ENCODE measurements at regions not wholly inside any gene's neighbourhood (a gene's known extent, or its start where the extent isn't known, plus 50 kb on each side); places are given as distances from the start of the nearest gene placed in this dataset.

DNA sequence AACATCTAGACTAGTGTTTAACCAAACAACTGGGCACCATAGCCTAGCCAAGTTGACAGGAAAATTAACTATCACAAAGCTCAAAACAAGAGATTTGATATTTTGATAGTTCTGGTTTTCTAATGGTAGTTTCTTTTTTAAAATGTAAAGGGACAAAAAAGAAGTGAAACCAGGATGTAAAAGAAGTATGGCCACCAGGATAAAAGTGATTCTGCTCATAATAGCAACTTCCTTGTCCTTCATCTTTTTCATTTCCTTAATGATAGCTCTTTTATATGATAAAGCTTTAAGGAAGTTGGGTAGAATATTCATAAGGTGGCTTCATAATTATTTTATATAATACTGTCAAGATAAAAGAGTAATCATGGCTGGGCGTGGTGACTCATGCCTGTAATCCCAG is 139.1 kb downstream of the BASP1 start:
- Mint-ChIP-seq H3K9me3 (peaks cover 14% of the 10 kb centered on the region), H3K4me1 (peaks cover 21% of the 10 kb centered on the region), H3K36me3 (ENCODE audit: low read depth) (peaks cover 6% of the 10 kb centered on the region), H3K4me3 (no peak overlapping the region), H3K27ac (peak overlapping the region; percentile 92), H3K27me3 (no peaks in the 10 kb centered on the region)
- ChIA-PET POLR2A (interaction anchor here (0.5 to 2.6 kb wide), 11 partner anchors 38 to 1392 kb away, joined by 3 to 28 read pairs (median 8); partner anchors contain the start of gene BASP1), CTCF (interaction anchor here (1.0 kb wide), 1 partner anchor 140 kb away, joined by 7 read pairs; the partner anchor contains the start of gene BASP1)
- intact Hi-C loops (cut with micrococcal nuclease), result loop anchor here (1.0 to 5.0 kb wide), 4 partner anchors 41 to 140 kb away; partner anchors contain the start of gene BASP1
- TF ChIP-seq, protein P1, sequence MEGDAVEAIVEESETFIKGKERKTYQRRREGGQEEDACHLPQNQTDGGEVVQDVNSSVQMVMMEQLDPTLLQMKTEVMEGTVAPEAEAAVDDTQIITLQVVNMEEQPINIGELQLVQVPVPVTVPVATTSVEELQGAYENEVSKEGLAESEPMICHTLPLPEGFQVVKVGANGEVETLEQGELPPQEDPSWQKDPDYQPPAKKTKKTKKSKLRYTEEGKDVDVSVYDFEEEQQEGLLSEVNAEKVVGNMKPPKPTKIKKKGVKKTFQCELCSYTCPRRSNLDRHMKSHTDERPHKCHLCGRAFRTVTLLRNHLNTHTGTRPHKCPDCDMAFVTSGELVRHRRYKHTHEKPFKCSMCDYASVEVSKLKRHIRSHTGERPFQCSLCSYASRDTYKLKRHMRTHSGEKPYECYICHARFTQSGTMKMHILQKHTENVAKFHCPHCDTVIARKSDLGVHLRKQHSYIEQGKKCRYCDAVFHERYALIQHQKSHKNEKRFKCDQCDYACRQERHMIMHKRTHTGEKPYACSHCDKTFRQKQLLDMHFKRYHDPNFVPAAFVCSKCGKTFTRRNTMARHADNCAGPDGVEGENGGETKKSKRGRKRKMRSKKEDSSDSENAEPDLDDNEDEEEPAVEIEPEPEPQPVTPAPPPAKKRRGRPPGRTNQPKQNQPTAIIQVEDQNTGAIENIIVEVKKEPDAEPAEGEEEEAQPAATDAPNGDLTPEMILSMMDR (IDR thresholded peaks at IDR 0.05), result no peak
- ATAC-seq (ENCODE audit: low read depth), result no peak
- DNase-seq, result no peak

DNA sequence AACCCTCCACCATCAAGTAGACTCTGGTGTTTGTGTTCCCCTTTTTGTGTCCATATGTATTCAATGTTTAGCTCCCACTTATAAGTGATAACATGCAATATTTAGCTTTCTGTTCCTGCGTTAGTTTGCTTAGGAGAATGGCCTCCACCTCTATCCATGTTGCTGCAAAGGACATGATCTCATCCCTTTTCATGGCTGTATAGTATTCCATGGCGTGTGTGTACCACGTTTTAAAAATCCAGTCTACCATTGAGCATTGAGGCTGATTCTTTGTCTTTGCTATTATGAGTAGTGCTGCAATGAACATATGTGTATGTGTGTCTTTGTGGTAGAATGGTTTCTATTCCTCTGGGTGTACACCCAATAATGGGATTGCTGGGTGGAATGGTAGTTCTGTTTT is 140.1 kb downstream of the BASP1 start:
- intact Hi-C loops (cut with micrococcal nuclease), result loop anchor here (2.0 to 5.0 kb wide), 3 partner anchors 40 to 141 kb away; partner anchors contain the start of gene BASP1
- no peak for ATAC-seq (ENCODE audit: low read depth)
- no peaks in the 10 kb centered on the region for H3K27me3 Mint-ChIP-seq
- peak overlapping the region; percentile 37 for H3K27ac Mint-ChIP-seq
- DNase-seq, result no peak
- ChIA-PET CTCF (no interaction called here), POLR2A (interaction anchor here (2.6 kb wide), 1 partner anchor 100 kb away, joined by 13 read pairs; no protein-coding TSS in a partner anchor)
- peaks cover 6% of the 10 kb centered on the region for H3K36me3 Mint-ChIP-seq (ENCODE audit: low read depth)
- H3K4me1 Mint-ChIP-seq, result peaks cover 21% of the 10 kb centered on the region
- H3K9me3 Mint-ChIP-seq, result peaks cover 14% of the 10 kb centered on the region
- H3K4me3 Mint-ChIP-seq, result no peak overlapping the region
- TF ChIP-seq, protein P1 (IDR thresholded peaks at IDR 0.05), result no peak

DNA sequence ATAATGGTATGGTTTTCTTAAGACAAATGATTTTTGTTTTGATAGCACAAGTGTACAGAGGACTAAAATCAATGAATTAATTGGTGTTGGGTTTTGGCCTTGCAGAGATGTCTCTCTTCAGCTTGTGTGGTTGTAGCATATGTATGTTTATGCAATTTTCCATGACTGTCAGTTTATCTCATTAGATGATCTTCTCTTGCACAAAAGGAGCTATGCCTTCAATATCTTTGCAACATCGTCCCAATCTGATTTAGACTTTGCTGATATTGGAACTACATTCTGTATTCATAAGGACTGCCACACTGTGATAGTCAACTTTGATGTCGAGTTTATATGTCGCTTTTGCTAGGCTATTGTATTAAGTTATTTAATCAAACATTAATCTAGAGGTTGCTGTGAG is 140.0 kb upstream of the TAF11L2 start:
- H3K4me3 Mint-ChIP-seq, result no peak overlapping the region
- ChIA-PET CTCF (no interaction called here), POLR2A (no interaction called here)
- H3K36me3 Mint-ChIP-seq (ENCODE audit: low read depth), result peaks cover 6% of the 10 kb centered on the region
- intact Hi-C loops (cut with micrococcal nuclease), result loop anchor here (5.0 kb wide), 1 partner anchor 39 kb away; no protein-coding TSS in a partner anchor
- peaks cover 14% of the 10 kb centered on the region for H3K9me3 Mint-ChIP-seq
- H3K27ac Mint-ChIP-seq, result no peak overlapping the region
- peaks cover 21% of the 10 kb centered on the region for H3K4me1 Mint-ChIP-seq
- no peaks in the 10 kb centered on the region for H3K27me3 Mint-ChIP-seq
- DNase-seq (no peak), ATAC-seq (ENCODE audit: low read depth) (no peak)
- TF ChIP-seq, protein P1 (IDR thresholded peaks at IDR 0.05), result no peak

- H3K27me3 Mint-ChIP-seq, result no peaks in the 10 kb centered on the region
- peaks cover 12% of the 10 kb centered on the region for H3K9me3 Mint-ChIP-seq
- DNase-seq, result no peak
- ChIA-PET POLR2A (no interaction called here), CTCF (no interaction called here)
- no peak overlapping the region for H3K4me3 Mint-ChIP-seq
- H3K36me3 Mint-ChIP-seq (ENCODE audit: low read depth), result peaks cover 6% of the 10 kb centered on the region
- intact Hi-C loops (cut with micrococcal nuclease), result loop anchor here (5.0 kb wide), 1 partner anchor 38 kb away; no protein-coding TSS in a partner anchor
- TF ChIP-seq, protein P1 (IDR thresholded peaks at IDR 0.05), result no peak
- H3K4me1 Mint-ChIP-seq, result peaks cover 18% of the 10 kb centered on the region
- H3K27ac Mint-ChIP-seq, result no peak overlapping the region
- ATAC-seq (ENCODE audit: low read depth), result no peak
Observed at GRCh38 chr5:17359451-17360011, 138.5 kb upstream of the TAF11L2 start.

DNA sequence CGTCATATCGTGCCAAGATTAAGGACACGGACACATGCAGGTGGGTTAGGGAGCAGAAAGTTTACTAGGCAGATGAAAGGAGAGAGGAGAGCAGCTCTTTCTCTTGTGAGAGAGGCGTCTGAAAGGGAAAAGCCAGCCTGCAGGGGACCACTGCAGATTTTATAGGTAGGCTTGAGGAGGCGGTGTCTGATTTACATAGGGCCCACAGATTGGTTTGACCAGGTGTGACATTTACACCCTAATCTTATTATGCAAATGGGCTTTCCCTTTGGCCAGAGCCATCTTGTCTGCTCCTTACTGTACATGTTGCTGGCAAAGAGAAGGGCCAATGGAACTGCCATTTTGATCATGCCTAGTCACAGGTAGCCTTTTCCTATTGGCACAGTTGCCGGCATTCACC is 137.2 kb upstream of the TAF11L2 start:
- TF ChIP-seq, protein P1 (IDR thresholded peaks at IDR 0.05), result no peak
- H3K27me3 Mint-ChIP-seq, result no peaks in the 10 kb centered on the region
- no peak overlapping the region for H3K27ac Mint-ChIP-seq
- ChIA-PET CTCF (no interaction called here), POLR2A (no interaction called here)
- DNase-seq (no peak), ATAC-seq (ENCODE audit: low read depth) (no peak)
- peaks cover 8% of the 10 kb centered on the region for H3K9me3 Mint-ChIP-seq
- H3K4me3 Mint-ChIP-seq, result no peak overlapping the region
- H3K4me1 Mint-ChIP-seq, result peaks cover 13% of the 10 kb centered on the region
- intact Hi-C loops (cut with micrococcal nuclease), result no loop called here
- H3K36me3 Mint-ChIP-seq (ENCODE audit: low read depth), result peaks cover 2% of the 10 kb centered on the region

Data from activated B cell treated with CpG ODN at 0.5 μM for 24 hours (primary cell).